Stimulated activated CD4-positive, alpha-beta T cell treated with anti-CD3 and anti-CD28 coated beads, Interleukin-2, amount 100 ng/mL, for 24 hours (primary cell): ENCODE measurements at regions not wholly inside any gene's neighbourhood (a gene's known extent, or its start where the extent isn't known, plus 50 kb on each side); places are given as distances from the start of the nearest gene placed in this dataset.
"Not testable (repeated sequence)": the region's sequence is repeated elsewhere in the genome, so short reads cannot be mapped to it uniquely, and the experiment has no call there.

Source experiments
- DNase-seq, 2 donors: peaks; one replicate each; pipeline ENCODE4 v3.0.0-alpha.2; 2020

DNA sequence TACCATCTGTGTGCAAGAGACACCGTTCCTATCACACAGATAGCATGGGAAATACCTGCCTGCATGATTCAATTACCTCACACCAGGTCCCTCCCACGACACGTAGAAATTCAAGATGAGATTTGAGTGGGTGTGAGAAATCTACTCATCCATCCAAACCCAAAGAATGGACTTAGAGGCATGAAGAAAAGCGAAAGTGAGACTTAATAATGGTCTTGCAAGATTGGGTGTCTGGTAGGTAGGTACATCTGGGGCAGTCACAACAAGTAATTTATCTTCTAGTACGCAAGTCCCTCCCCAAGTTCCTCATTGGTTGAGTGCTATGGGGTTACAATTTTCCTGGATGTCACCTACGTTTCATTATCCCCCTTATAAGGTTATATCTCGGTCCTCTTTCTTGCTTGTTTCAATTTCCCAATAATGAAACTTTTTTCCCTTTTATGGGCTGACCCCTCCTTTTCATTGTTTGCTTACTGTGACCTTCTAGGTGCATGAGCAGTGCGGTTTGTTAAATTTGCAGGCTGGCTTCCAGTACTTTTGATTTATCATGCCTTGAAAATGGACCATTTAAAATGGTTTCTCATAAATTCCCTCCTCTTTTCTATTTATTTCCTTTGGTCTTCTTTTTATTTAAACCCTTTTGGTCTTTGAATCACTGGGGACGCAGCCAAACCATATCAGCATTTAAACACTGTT, 63.1 kb upstream of the ZNF658 start:
- DNase-seq = not testable (repeated sequence)
